Liver (tissue), 3 donors: ENCODE measurements at regions not wholly inside any gene's neighbourhood (a gene's known extent, or its start where the extent isn't known, plus 50 kb on each side); places are given as distances from the start of the nearest gene placed in this dataset.

Experiments
- TAF1 ChIP-seq: conservative IDR thresholded peaks from 2 replicates; pipeline ENCODE4 v1.6.1; 2016; ENCODE audit warnings: antibody characterized with exemption, mild to moderate bottlenecking
- TF ChIP-seq, protein P1 (sequence below): fragments of 150-350 bp; IDR thresholded peaks from 2 replicates; pipeline ENCODE4 v1.5.1; 2017; ENCODE audit warnings: improper control_type of control experiment, low read depth, low read length; ENCODE audit not compliant: missing input control
- donor health status: healthy.
- donor health status: healthy.

GRCh38 chr2:172160839-172161238 is 58.1 kb upstream of the DLX2 start:
- TF ChIP-seq, protein P1, sequence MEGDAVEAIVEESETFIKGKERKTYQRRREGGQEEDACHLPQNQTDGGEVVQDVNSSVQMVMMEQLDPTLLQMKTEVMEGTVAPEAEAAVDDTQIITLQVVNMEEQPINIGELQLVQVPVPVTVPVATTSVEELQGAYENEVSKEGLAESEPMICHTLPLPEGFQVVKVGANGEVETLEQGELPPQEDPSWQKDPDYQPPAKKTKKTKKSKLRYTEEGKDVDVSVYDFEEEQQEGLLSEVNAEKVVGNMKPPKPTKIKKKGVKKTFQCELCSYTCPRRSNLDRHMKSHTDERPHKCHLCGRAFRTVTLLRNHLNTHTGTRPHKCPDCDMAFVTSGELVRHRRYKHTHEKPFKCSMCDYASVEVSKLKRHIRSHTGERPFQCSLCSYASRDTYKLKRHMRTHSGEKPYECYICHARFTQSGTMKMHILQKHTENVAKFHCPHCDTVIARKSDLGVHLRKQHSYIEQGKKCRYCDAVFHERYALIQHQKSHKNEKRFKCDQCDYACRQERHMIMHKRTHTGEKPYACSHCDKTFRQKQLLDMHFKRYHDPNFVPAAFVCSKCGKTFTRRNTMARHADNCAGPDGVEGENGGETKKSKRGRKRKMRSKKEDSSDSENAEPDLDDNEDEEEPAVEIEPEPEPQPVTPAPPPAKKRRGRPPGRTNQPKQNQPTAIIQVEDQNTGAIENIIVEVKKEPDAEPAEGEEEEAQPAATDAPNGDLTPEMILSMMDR = no peak
- no peak for TF ChIP-seq TAF1
